Osteoblast (primary cell): ENCODE measurements at regions not wholly inside any gene's neighbourhood (a gene's known extent, or its start where the extent isn't known, plus 50 kb on each side); places are given as distances from the start of the nearest gene placed in this dataset.
A peak's percentile ranks its signal among the peaks of the same experiment; 100 is the strongest.

ENCODE experiments used
- DNase-seq: peaks from one replicate; pipeline ENCODE4 v3.0.0; 2011; ENCODE audit warnings: low spot score, mixed read lengths; ENCODE audit not compliant: insufficient read length; ENCODE audit errors: missing footprints
- H2AFZ ChIP-seq: 2 replicates; pipeline ENCODE4 v1.6.0; 2011; ENCODE audit warnings: mild to moderate bottlenecking, low read length
- H3K27ac ChIP-seq: 2 replicates; pipeline ENCODE4 v1.5.1; 2011; ENCODE audit warnings: mild to moderate bottlenecking, low read depth, low read length, moderate library complexity
- H3K27me3 ChIP-seq: 2 replicates; pipeline ENCODE4 v1.6.0; 2012; ENCODE audit warnings: mild to moderate bottlenecking, control low read depth, inconsistent platforms, low read length, moderate library complexity; ENCODE audit not compliant: insufficient read depth
- H3K36me3 ChIP-seq: 2 replicates; pipeline ENCODE4 v1.5.1; 2011; ENCODE audit warnings: mild to moderate bottlenecking, low read length, control low read depth, moderate library complexity; ENCODE audit not compliant: insufficient read depth
- H3K4me1 ChIP-seq: 2 replicates; pipeline ENCODE4 v1.5.1; 2011; ENCODE audit warnings: mild to moderate bottlenecking, low read length, control low read depth, moderate library complexity; ENCODE audit not compliant: insufficient read depth
- H3K4me2 ChIP-seq: 2 replicates; pipeline ENCODE4 v1.6.0; 2011; ENCODE audit warnings: mild to moderate bottlenecking, low read length; ENCODE audit not compliant: insufficient read depth
- H3K4me3 ChIP-seq: fragments of 200-600 bp; sonication (generic); 3 replicates; pipeline ENCODE4 v1.5.1; 2012; ENCODE audit warnings: mild to moderate bottlenecking, low read length, inconsistent platforms; ENCODE audit not compliant: insufficient read depth
- H3K79me2 ChIP-seq: 2 replicates; pipeline ENCODE4 v1.6.0; 2012; ENCODE audit warnings: mild to moderate bottlenecking, low read length, control low read depth, inconsistent platforms; ENCODE audit not compliant: insufficient read depth
- H3K9me3 ChIP-seq: 2 replicates; pipeline ENCODE4 v1.5.1; 2011; ENCODE audit warnings: low read depth, low read length, control low read depth
- H4K20me1 ChIP-seq: 2 replicates; pipeline ENCODE4 v1.6.0; 2012; ENCODE audit warnings: mild to moderate bottlenecking, low read length, control low read depth; ENCODE audit not compliant: insufficient read depth
- CTCF ChIP-seq: IDR thresholded peaks from 2 replicates; pipeline ENCODE4 v1.5.1; 2011; ENCODE audit warnings: mild to moderate bottlenecking, low read depth, low read length, moderate library complexity; ENCODE audit errors: extremely low read depth

- peak overlapping the region; percentile 38 for H3K27ac ChIP-seq
- no peaks in the 10 kb centered on the region for H4K20me1 ChIP-seq
- no peak overlapping the region for H3K4me3 ChIP-seq
- DNase-seq, result no peak
- TF ChIP-seq CTCF, result no peak
- no peaks in the 10 kb centered on the region for H3K27me3 ChIP-seq
- H3K79me2 ChIP-seq, result no peaks in the 10 kb centered on the region
- H3K4me1 ChIP-seq, result peaks cover 67% of the 10 kb centered on the region
- H3K9me3 ChIP-seq, result no peaks in the 10 kb centered on the region
- no peak overlapping the region for H2AFZ ChIP-seq
- no peaks in the 10 kb centered on the region for H3K36me3 ChIP-seq
- peak overlapping the region; percentile 23 for H3K4me2 ChIP-seq
These were observed 75.7 kb upstream of the DCLK2 start for GRCh38 chr4:150002561-150002960.

GRCh38 chr4:150004481-150004880 lies 73.8 kb upstream of the DCLK2 start:
- no peaks in the 10 kb centered on the region for H3K9me3 ChIP-seq
- H3K4me2 ChIP-seq, result peak overlapping the region; percentile 37
- H3K27me3 ChIP-seq, result no peaks in the 10 kb centered on the region
- TF ChIP-seq CTCF, result no peak
- H3K36me3 ChIP-seq, result no peaks in the 10 kb centered on the region
- H3K27ac ChIP-seq, result peak overlapping the region; percentile 44
- no peak overlapping the region for H2AFZ ChIP-seq
- DNase-seq, result no peak
- peaks cover 62% of the 10 kb centered on the region for H3K4me1 ChIP-seq
- H4K20me1 ChIP-seq, result no peaks in the 10 kb centered on the region
- no peak overlapping the region for H3K4me3 ChIP-seq
- H3K79me2 ChIP-seq, result no peaks in the 10 kb centered on the region

GRCh38 chr4:150005537-150005936 lies 72.7 kb upstream of the DCLK2 start:
- H3K4me1 ChIP-seq, result peaks cover 70% of the 10 kb centered on the region
- no peak overlapping the region for H3K4me2 ChIP-seq
- no peak for DNase-seq
- H3K27ac ChIP-seq, result no peak overlapping the region
- H2AFZ ChIP-seq, result no peak overlapping the region
- no peak overlapping the region for H3K4me3 ChIP-seq
- H4K20me1 ChIP-seq, result no peaks in the 10 kb centered on the region
- H3K9me3 ChIP-seq, result no peaks in the 10 kb centered on the region
- H3K36me3 ChIP-seq, result no peaks in the 10 kb centered on the region
- H3K79me2 ChIP-seq, result no peaks in the 10 kb centered on the region
- H3K27me3 ChIP-seq, result no peaks in the 10 kb centered on the region
- TF ChIP-seq CTCF, result no peak

- no peak for TF ChIP-seq CTCF
- no peak overlapping the region for H2AFZ ChIP-seq
- no peaks in the 10 kb centered on the region for H3K9me3 ChIP-seq
- peak overlapping the region; percentile 12 for H3K27ac ChIP-seq
- peaks cover 73% of the 10 kb centered on the region for H3K4me1 ChIP-seq
- no peaks in the 10 kb centered on the region for H3K36me3 ChIP-seq
- no peak overlapping the region for H3K4me2 ChIP-seq
- H3K4me3 ChIP-seq, result no peak overlapping the region
- no peak for DNase-seq
- no peaks in the 10 kb centered on the region for H3K79me2 ChIP-seq
- H3K27me3 ChIP-seq, result no peaks in the 10 kb centered on the region
- H4K20me1 ChIP-seq, result no peaks in the 10 kb centered on the region
These were observed 72.0 kb upstream of the DCLK2 start for GRCh38 chr4:150006197-150006596.
